PC-3 (cell line): ENCODE measurements at regions not wholly inside any gene's neighbourhood (a gene's known extent, or its start where the extent isn't known, plus 50 kb on each side); places are given as distances from the start of the nearest gene placed in this dataset.

Source experiments
- ATAC-seq: fragments of 200-7000 bp; cut with Tn5 transposase; 2 replicates; pipeline ENCODE4 v1.9.1; 2020; ENCODE audit warnings: mild to moderate bottlenecking, moderate library complexity
- BruUV-seq: library from RNA; stranded (reverse); fragments of 400-500 nt; replicated peaks from 2 replicates; lab custom pipeline; 2021; lab: Mats Ljungman, UMichigan
- CTCF ChIA-PET: fragments of 300-600 bp; sonication (Branson Sonifier 250); formaldehyde crosslinking; loops from one replicate; lab custom pipeline; 2022; ENCODE audit warnings: antibody characterized with exemption; lab: Charles Lee
- POLR2A ChIA-PET: fragments of 300-600 bp; sonication (Branson Sonifier 250); formaldehyde crosslinking; loops from one replicate; lab custom pipeline; 2022; ENCODE audit warnings: antibody characterized with exemption; ENCODE audit not compliant: unreplicated experiment; lab: Charles Lee
- DNase-seq: peaks from one replicate; pipeline ENCODE4 v3.0.0-alpha.2; 2015
- H2AFZ ChIP-seq: fragments of 300-600 bp; sonication (generic); 2 replicates; pipeline ENCODE4 v1.6.0; 2016; ENCODE audit warnings: antibody characterized with exemption, low read length
- H3F3A ChIP-seq: fragments of 300-600 bp; sonication (generic); one replicate; pipeline ENCODE4 v1.6.0; 2017; ENCODE audit warnings: antibody characterized with exemption, low read length, control low read depth, mild to moderate bottlenecking; ENCODE audit not compliant: unreplicated experiment
- H3K27ac ChIP-seq: fragments of 300-600 bp; sonication (generic); 2 replicates; pipeline ENCODE4 v1.5.1; 2016; ENCODE audit warnings: mild to moderate bottlenecking, low read length
- H3K27me3 ChIP-seq: fragments of 300-600 bp; sonication (generic); 2 replicates; pipeline ENCODE4 v1.6.1; 2016; ENCODE audit warnings: low read length, mixed read lengths
- H3K36me3 ChIP-seq: fragments of 300-600 bp; sonication (generic); 2 replicates; pipeline ENCODE4 v1.6.1; 2016; ENCODE audit warnings: low read depth, mixed run types, low read length, mixed read lengths
- H3K4me1 ChIP-seq: fragments of 300-600 bp; sonication (generic); 2 replicates; pipeline ENCODE4 v1.5.1; 2016; ENCODE audit warnings: low read length; ENCODE audit not compliant: insufficient read depth
- H3K4me2 ChIP-seq: fragments of 300-600 bp; sonication (generic); 2 replicates; pipeline ENCODE4 v1.6.0; 2016; ENCODE audit warnings: low read length
- H3K4me3 ChIP-seq: fragments of 300-600 bp; sonication (generic); 2 replicates; pipeline ENCODE4 v1.5.1; 2016; ENCODE audit warnings: mild to moderate bottlenecking, low read length, mixed read lengths
- H3K79me2 ChIP-seq: fragments of 300-600 bp; sonication (generic); 2 replicates; pipeline ENCODE4 v1.6.1; 2017; ENCODE audit warnings: low read length, mixed read lengths
- H3K9ac ChIP-seq: fragments of 300-600 bp; sonication (generic); 2 replicates; pipeline ENCODE4 v1.6.0; 2016; ENCODE audit warnings: mild to moderate bottlenecking, low read length
- H3K9me2 ChIP-seq: fragments of 300-600 bp; sonication (generic); replicated peaks from 2 replicates; pipeline ENCODE4 v1.6.1; 2016; ENCODE audit warnings: mixed run types, low read length, mixed read lengths
- H3K9me3 ChIP-seq: fragments of 300-600 bp; sonication (generic); 2 replicates; pipeline ENCODE4 v1.6.1; 2016; ENCODE audit warnings: low read length, mixed read lengths
- H4K20me1 ChIP-seq: fragments of 300-600 bp; sonication (generic); 2 replicates; pipeline ENCODE4 v1.6.1; 2016; ENCODE audit warnings: low read length, mixed read lengths
- EZH2 ChIP-seq: fragments of 300-600 bp; sonication (generic); IDR thresholded peaks from one replicate; pipeline ENCODE4 v1.6.1; 2017; ENCODE audit warnings: antibody characterized with exemption, mild to moderate bottlenecking, low read length; ENCODE audit not compliant: unreplicated experiment
- EZH2phosphoT487 ChIP-seq: fragments of 300-600 bp; sonication (generic); IDR thresholded peaks from 2 replicates; pipeline ENCODE4 v1.6.1; 2018; ENCODE audit warnings: mild to moderate bottlenecking, antibody characterized with exemption, low read length, borderline replicate concordance
- intact Hi-C: fragments of 100-400 bp; cut with micrococcal nuclease; formaldehyde crosslinking; loops from 2 replicates; pipeline ENCODE4 v1.9.0; 2023
- TF ChIP-seq, protein P1 (sequence below): fragments of 300-600 bp; sonication (generic); conservative IDR thresholded peaks from 2 replicates; pipeline ENCODE4 v1.5.1; 2017; ENCODE audit warnings: antibody characterized with exemption, low read depth, mild to moderate bottlenecking, low read length

DNA sequence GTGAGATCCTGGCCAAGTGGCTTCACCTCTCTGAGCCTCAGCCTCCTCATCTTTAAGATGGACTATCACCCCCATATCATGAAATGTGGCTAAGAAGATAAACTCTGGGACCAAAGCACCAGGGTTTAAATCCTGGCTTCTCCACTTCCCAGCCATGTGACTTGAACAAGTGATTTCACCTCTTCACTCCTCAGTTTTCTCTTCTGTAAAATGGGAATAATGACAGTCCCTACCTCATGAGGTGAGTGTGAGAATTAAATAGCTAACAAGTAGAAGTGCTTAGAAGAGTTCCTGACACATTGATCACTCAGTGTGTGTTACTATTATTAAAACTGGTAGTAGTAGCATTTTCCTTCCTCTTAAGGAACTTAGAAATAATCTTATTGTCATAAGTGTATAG, 516.9 kb upstream of the SULF2 start:
- Histone ChIP-seq H4K20me1 (no peaks in the 10 kb centered on the region), H3K27ac (no peak overlapping the region), H3F3A (no peaks in the 10 kb centered on the region), H3K9me2 (no peaks in the 10 kb centered on the region), H3K36me3 (no peaks in the 10 kb centered on the region), H3K4me1 (peaks cover 13% of the 10 kb centered on the region), H3K79me2 (no peaks in the 10 kb centered on the region), H3K4me2 (no peak overlapping the region), H3K27me3 (peaks cover 39% of the 10 kb centered on the region), H3K9me3 (no peaks in the 10 kb centered on the region), H2AFZ (no peak overlapping the region), H3K4me3 (no peak overlapping the region), H3K9ac (no peak overlapping the region)
- intact Hi-C loops = no loop called here
- POLR2A ChIA-PET = no interaction called here
- DNase-seq (no peak), ATAC-seq (no peak)
- BruUV-seq = no TSS peak
- CTCF ChIA-PET = no interaction called here
- TF ChIP-seq EZH2phosphoT487 (no peak), EZH2 (no peak)
- TF ChIP-seq, protein P1, sequence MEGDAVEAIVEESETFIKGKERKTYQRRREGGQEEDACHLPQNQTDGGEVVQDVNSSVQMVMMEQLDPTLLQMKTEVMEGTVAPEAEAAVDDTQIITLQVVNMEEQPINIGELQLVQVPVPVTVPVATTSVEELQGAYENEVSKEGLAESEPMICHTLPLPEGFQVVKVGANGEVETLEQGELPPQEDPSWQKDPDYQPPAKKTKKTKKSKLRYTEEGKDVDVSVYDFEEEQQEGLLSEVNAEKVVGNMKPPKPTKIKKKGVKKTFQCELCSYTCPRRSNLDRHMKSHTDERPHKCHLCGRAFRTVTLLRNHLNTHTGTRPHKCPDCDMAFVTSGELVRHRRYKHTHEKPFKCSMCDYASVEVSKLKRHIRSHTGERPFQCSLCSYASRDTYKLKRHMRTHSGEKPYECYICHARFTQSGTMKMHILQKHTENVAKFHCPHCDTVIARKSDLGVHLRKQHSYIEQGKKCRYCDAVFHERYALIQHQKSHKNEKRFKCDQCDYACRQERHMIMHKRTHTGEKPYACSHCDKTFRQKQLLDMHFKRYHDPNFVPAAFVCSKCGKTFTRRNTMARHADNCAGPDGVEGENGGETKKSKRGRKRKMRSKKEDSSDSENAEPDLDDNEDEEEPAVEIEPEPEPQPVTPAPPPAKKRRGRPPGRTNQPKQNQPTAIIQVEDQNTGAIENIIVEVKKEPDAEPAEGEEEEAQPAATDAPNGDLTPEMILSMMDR = no peak

- H4K20me1 ChIP-seq = no peaks in the 10 kb centered on the region
- intact Hi-C loops = no loop called here
- ATAC-seq (no peak), DNase-seq (no peak)
- H3K4me2 ChIP-seq = no peak overlapping the region
- no peak overlapping the region for H3K4me3 ChIP-seq
- ChIA-PET CTCF (no interaction called here), POLR2A (interaction anchor here (0.6 kb wide), 1 partner anchor 373 kb away, joined by 4 read pairs; no protein-coding TSS in a partner anchor)
- H3F3A ChIP-seq = no peaks in the 10 kb centered on the region
- no peak overlapping the region for H3K9ac ChIP-seq
- H3K9me3 ChIP-seq = no peaks in the 10 kb centered on the region
- H3K27ac ChIP-seq = no peak overlapping the region
- no peaks in the 10 kb centered on the region for H3K9me2 ChIP-seq
- H3K27me3 ChIP-seq = peaks cover 29% of the 10 kb centered on the region
- H3K4me1 ChIP-seq = peaks cover 16% of the 10 kb centered on the region
- H2AFZ ChIP-seq = no peak overlapping the region
- no TSS peak for BruUV-seq
- no peaks in the 10 kb centered on the region for H3K79me2 ChIP-seq
- no peak for TF ChIP-seq EZH2phosphoT487
- no peak for TF ChIP-seq EZH2
- TF ChIP-seq, protein P1 = no peak
- no peaks in the 10 kb centered on the region for H3K36me3 ChIP-seq
Measured at GRCh38 chr20:48301189-48301588, 515.9 kb upstream of the SULF2 start.

DNA sequence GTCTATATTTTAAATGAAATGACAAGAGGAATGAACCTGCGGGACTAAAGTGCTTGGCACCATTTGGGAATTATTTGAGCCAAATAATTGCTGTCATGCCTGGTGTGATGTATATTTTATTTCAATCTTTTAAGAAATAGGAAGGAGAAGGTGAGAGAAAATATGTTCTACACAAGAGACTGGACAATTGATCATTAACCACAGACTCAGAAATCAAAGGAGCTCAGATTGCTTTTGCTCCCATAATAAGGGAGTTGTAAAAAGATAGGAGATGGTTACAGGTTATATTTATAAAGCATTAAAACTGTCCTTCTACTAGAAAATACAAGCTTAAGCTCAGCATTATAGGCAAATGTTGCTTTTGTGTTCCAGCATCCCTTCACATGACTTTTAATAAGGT, 515.2 kb upstream of the SULF2 start:
- no TSS peak for BruUV-seq

More for the DNA sequence above, 515.2 kb upstream of the SULF2 start:
- Histone ChIP-seq H3K4me3 (no peak overlapping the region), H3K79me2 (no peaks in the 10 kb centered on the region), H4K20me1 (no peaks in the 10 kb centered on the region), H3K27me3 (peaks cover 24% of the 10 kb centered on the region), H3K4me2 (no peak overlapping the region), H3K4me1 (peaks cover 21% of the 10 kb centered on the region), H3K9me3 (no peaks in the 10 kb centered on the region), H2AFZ (no peak overlapping the region), H3K9me2 (no peaks in the 10 kb centered on the region), H3K36me3 (no peaks in the 10 kb centered on the region), H3K9ac (no peak overlapping the region), H3K27ac (no peak overlapping the region), H3F3A (no peaks in the 10 kb centered on the region)
- ChIA-PET CTCF (no interaction called here), POLR2A (interaction anchor here (0.6 kb wide), 2 partner anchors 372 to 452 kb away, joined by 4 read pairs; no protein-coding TSS in a partner anchor)
- DNase-seq (no peak), ATAC-seq (no peak)
- intact Hi-C loops = no loop called here
- TF ChIP-seq EZH2phosphoT487 (no peak), EZH2 (no peak)
- TF ChIP-seq, protein P1 = no peak
